ENCODE measurements at regions not wholly inside any gene's neighbourhood (a gene's known extent, or its start where the extent isn't known, plus 50 kb on each side); places are given as distances from the start of the nearest gene placed in this dataset.
"Not testable (repeated sequence)": the region's sequence is repeated elsewhere in the genome, so short reads cannot be mapped to it uniquely, and the experiment has no call there.

GRCh38 chr1:188826800-188827199 lies 1650.9 kb downstream of the BRINP3 start:
- DNase-seq, result no peak

GRCh38 chr1:188827400-188827799 lies 1650.3 kb downstream of the BRINP3 start:
- no peak for DNase-seq

- DNase-seq, result not testable (repeated sequence)
Measured at GRCh38 chr1:188841111-188841696, 1636.5 kb downstream of the BRINP3 start.

GRCh38 chr1:188846468-188846867 lies 1631.2 kb downstream of the BRINP3 start:
- no peak for DNase-seq

GRCh38 chr1:188857526-188858087 lies 1620.1 kb downstream of the BRINP3 start:
- no peak for DNase-seq

GRCh38 chr1:188867614-188868013 lies 1610.0 kb downstream of the BRINP3 start:
- DNase-seq, result no peak

- no peak for DNase-seq
Measured at GRCh38 chr1:188871164-188871563, 1606.5 kb downstream of the BRINP3 start.

- DNase-seq, result no peak
Measured at GRCh38 chr1:188872376-188872775, 1605.3 kb downstream of the BRINP3 start.

- DNase-seq, result no peak
Measured at GRCh38 chr1:188877668-188878067, 1600.0 kb downstream of the BRINP3 start.

GRCh38 chr1:188888386-188888785 lies 1589.3 kb downstream of the BRINP3 start:
- no peak for DNase-seq

- DNase-seq, result no peak
Measured at GRCh38 chr1:188889166-188889565, 1588.5 kb downstream of the BRINP3 start.

- DNase-seq, result no peak
Measured at GRCh38 chr1:188891958-188892357, 1585.7 kb downstream of the BRINP3 start.

GRCh38 chr1:188895611-188896010 lies 1582.1 kb downstream of the BRINP3 start:
- DNase-seq, result no peak

- no peak for DNase-seq
Measured at GRCh38 chr1:188903241-188903640, 1574.4 kb downstream of the BRINP3 start.

- DNase-seq, result no peak
Measured at GRCh38 chr1:188904201-188904600, 1573.5 kb downstream of the BRINP3 start.

- DNase-seq, result no peak
Measured at GRCh38 chr1:188906921-188907641, 1570.6 kb downstream of the BRINP3 start.

GRCh38 chr1:188930382-188930781 lies 1547.3 kb downstream of the BRINP3 start:
- no peak for DNase-seq

GRCh38 chr1:188931506-188931905 lies 1546.2 kb downstream of the BRINP3 start:
- no peak for DNase-seq

- DNase-seq, result no peak
Measured at GRCh38 chr1:188937965-188938551, 1539.6 kb downstream of the BRINP3 start.

- DNase-seq, result no peak
Measured at GRCh38 chr1:188941986-188942385, 1535.7 kb downstream of the BRINP3 start.

GRCh38 chr1:188949701-188950100 lies 1528.0 kb downstream of the BRINP3 start:
- DNase-seq, result no peak

- no peak for DNase-seq
Measured at GRCh38 chr1:188958461-188959115, 1519.1 kb downstream of the BRINP3 start.

- no peak for DNase-seq
Measured at GRCh38 chr1:188986745-188987417, 1490.8 kb downstream of the BRINP3 start.

Measured in CD4-positive, alpha-beta T cell treated with Interleukin-17A for 4 hours (primary cell).